Panc1 (cell line): ENCODE measurements at regions not wholly inside any gene's neighbourhood (a gene's known extent, or its start where the extent isn't known, plus 50 kb on each side); places are given as distances from the start of the nearest gene placed in this dataset.

ENCODE experiments used
- ATAC-seq: fragments of 200-7000 bp; cut with Tn5 transposase; 2 replicates; pipeline ENCODE4 v1.9.1; 2020; ENCODE audit warnings: mild to moderate bottlenecking, moderate library complexity
- BruUV-seq: library from RNA; stranded (reverse); fragments of 400-500 nt; replicated peaks from 2 replicates; lab custom pipeline; 2021; lab: Mats Ljungman, UMichigan
- CTCF ChIA-PET: fragments of 300-600 bp; sonication (Branson Sonifier 250); formaldehyde crosslinking; loops from one replicate; lab custom pipeline; 2022; ENCODE audit warnings: antibody characterized with exemption; lab: Charles Lee
- POLR2A ChIA-PET: fragments of 300-600 bp; sonication (Branson Sonifier 250); formaldehyde crosslinking; loops from one replicate; lab custom pipeline; 2022; ENCODE audit warnings: antibody characterized with exemption; lab: Charles Lee
- DNase-seq: peaks from one replicate; pipeline ENCODE4 v3.0.0-alpha.2; 2010; ENCODE audit warnings: low read depth, low spot score
- H3K27ac ChIP-seq: 2 replicates; pipeline ENCODE4 v1.5.1; 2011; ENCODE audit warnings: mild to moderate bottlenecking, low read length, inconsistent platforms
- H3K27me3 ChIP-seq: fragments of 200-500 bp; sonication (Bioruptor generic); 2 replicates; pipeline ENCODE4 v1.6.0; 2014; ENCODE audit warnings: low read length, inconsistent platforms; ENCODE audit not compliant: control insufficient read depth, insufficient read depth
- H3K36me3 ChIP-seq: fragments of 200-500 bp; sonication (Bioruptor generic); 2 replicates; pipeline ENCODE4 v1.5.1; 2014; ENCODE audit warnings: inconsistent platforms, mild to moderate bottlenecking, low read length, moderate library complexity; ENCODE audit not compliant: control insufficient read depth, insufficient read depth
- H3K4me1 ChIP-seq: 2 replicates; pipeline ENCODE4 v1.5.1; 2011; ENCODE audit warnings: inconsistent platforms, mild to moderate bottlenecking, low read length, moderate library complexity; ENCODE audit not compliant: control insufficient read depth, insufficient read depth
- H3K4me3 ChIP-seq, 2 experiments: 2 replicates each; pipeline ENCODE4 v1.5.1; 2011 to 2012; ENCODE audit warnings: low read depth in 2 of 2, low read length in 2 of 2, mild to moderate bottlenecking in 2 of 2, inconsistent platforms in 1 of 2, moderate library complexity in 1 of 2
- H3K9me3 ChIP-seq: fragments of 200-500 bp; sonication (Bioruptor generic); 2 replicates; pipeline ENCODE4 v1.5.1; 2014; ENCODE audit warnings: low read depth, mild to moderate bottlenecking, inconsistent platforms, low read length, moderate library complexity; ENCODE audit not compliant: control insufficient read depth, insufficient read depth
- POLR2AphosphoS5 ChIP-seq: IDR thresholded peaks from 2 replicates; pipeline ENCODE4 v1.6.1; 2012; ENCODE audit warnings: mild to moderate bottlenecking, low read depth, low read length, moderate library complexity
- SIN3A ChIP-seq: IDR thresholded peaks from 2 replicates; pipeline ENCODE4 v1.6.1; 2012; ENCODE audit warnings: low read depth, mild to moderate bottlenecking, low read length, moderate library complexity, borderline replicate concordance; ENCODE audit not compliant: insufficient read depth
- TCF7L2 ChIP-seq: IDR thresholded peaks from 2 replicates; pipeline ENCODE4 v1.6.1; 2011; ENCODE audit warnings: mild to moderate bottlenecking, low read depth, low read length, inconsistent platforms
- in situ Hi-C: cut with HindIII; loops from 2 replicates; pipeline ENCODE4 v1.10.0; 2016; ENCODE audit warnings: low sequenced_read_pairs, low pct_unique_long_range_greater_than_20kb
- intact Hi-C: fragments of 100-400 bp; cut with micrococcal nuclease; formaldehyde crosslinking; loops from one replicate; pipeline ENCODE4 v1.10.0; 2022; ENCODE audit not compliant: unreplicated experiment
- TF ChIP-seq, protein P1 (sequence below), 2 experiments: IDR thresholded peaks; 2 replicates each; pipeline ENCODE4 v1.6.1; 2011 to 2012; ENCODE audit warnings: low read depth in 2 of 2, control low read depth in 1 of 2, low read length in 1 of 2, mild to moderate bottlenecking in 1 of 2, moderate library complexity in 1 of 2; ENCODE audit not compliant: insufficient read depth in 1 of 2
- TF ChIP-seq, protein P2 (sequence below): fragments of 450-650 bp; IDR thresholded peaks from 2 replicates; pipeline ENCODE4 v1.5.1; 2017; ENCODE audit warnings: mild to moderate bottlenecking

DNA sequence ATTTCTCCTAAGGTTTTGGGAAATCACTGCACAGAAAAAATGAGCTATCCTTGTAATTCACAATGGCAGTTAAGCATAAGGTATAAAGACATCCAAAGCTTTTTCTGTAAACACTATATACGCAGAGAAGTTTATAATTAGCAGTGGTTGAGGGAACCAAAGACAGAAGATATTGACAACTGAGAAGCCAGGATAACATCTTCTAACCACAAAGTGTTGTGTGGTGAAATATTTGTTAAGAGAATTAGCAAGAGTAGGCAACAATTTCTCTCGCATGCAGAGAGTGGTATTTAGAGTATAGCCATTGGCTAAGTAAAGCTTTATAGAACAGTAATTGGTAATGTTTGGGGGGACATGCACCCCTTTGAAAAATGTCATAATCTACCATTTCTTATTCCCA lies 123.7 kb upstream of the USP15 start:
- no peak overlapping the region for H3K4me3 ChIP-seq
- no peak for ATAC-seq

DNA sequence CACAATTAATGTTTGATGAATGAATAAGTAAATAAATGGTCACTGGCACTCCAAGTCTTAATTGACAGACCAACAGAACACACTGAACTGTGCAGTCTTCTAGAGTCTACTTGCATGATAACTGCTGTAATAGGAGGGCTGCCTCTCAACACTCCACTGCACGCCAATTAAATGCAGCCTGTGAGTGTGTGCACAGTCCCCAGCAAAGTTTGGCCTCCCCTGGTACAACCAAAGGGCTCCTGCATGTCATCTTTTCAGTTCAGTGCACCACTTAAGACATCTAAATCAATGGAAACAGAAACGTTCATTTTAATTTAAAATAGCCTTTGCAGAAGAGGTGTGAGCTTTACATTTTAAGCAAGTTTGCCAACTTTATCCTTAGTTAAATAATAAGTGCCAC lies 121.7 kb upstream of the USP15 start:
- in situ Hi-C loops = no loop called here
- no peaks in the 10 kb centered on the region for H3K4me1 ChIP-seq
- intact Hi-C loops = no loop called here
- no peaks in the 10 kb centered on the region for H3K9me3 ChIP-seq
- H3K27ac ChIP-seq = no peak overlapping the region
- TF ChIP-seq, protein P1, sequence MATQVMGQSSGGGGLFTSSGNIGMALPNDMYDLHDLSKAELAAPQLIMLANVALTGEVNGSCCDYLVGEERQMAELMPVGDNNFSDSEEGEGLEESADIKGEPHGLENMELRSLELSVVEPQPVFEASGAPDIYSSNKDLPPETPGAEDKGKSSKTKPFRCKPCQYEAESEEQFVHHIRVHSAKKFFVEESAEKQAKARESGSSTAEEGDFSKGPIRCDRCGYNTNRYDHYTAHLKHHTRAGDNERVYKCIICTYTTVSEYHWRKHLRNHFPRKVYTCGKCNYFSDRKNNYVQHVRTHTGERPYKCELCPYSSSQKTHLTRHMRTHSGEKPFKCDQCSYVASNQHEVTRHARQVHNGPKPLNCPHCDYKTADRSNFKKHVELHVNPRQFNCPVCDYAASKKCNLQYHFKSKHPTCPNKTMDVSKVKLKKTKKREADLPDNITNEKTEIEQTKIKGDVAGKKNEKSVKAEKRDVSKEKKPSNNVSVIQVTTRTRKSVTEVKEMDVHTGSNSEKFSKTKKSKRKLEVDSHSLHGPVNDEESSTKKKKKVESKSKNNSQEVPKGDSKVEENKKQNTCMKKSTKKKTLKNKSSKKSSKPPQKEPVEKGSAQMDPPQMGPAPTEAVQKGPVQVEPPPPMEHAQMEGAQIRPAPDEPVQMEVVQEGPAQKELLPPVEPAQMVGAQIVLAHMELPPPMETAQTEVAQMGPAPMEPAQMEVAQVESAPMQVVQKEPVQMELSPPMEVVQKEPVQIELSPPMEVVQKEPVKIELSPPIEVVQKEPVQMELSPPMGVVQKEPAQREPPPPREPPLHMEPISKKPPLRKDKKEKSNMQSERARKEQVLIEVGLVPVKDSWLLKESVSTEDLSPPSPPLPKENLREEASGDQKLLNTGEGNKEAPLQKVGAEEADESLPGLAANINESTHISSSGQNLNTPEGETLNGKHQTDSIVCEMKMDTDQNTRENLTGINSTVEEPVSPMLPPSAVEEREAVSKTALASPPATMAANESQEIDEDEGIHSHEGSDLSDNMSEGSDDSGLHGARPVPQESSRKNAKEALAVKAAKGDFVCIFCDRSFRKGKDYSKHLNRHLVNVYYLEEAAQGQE (IDR thresholded peaks at IDR 0.05; ENCODE audit: insufficient read depth in 1 of 2, low read depth in 2 of 2, low read length in 1 of 2) = no peak
- no peak for TF ChIP-seq TCF7L2
- TF ChIP-seq SIN3A = no peak
- TF ChIP-seq POLR2AphosphoS5 = no peak
- TF ChIP-seq, protein P2, sequence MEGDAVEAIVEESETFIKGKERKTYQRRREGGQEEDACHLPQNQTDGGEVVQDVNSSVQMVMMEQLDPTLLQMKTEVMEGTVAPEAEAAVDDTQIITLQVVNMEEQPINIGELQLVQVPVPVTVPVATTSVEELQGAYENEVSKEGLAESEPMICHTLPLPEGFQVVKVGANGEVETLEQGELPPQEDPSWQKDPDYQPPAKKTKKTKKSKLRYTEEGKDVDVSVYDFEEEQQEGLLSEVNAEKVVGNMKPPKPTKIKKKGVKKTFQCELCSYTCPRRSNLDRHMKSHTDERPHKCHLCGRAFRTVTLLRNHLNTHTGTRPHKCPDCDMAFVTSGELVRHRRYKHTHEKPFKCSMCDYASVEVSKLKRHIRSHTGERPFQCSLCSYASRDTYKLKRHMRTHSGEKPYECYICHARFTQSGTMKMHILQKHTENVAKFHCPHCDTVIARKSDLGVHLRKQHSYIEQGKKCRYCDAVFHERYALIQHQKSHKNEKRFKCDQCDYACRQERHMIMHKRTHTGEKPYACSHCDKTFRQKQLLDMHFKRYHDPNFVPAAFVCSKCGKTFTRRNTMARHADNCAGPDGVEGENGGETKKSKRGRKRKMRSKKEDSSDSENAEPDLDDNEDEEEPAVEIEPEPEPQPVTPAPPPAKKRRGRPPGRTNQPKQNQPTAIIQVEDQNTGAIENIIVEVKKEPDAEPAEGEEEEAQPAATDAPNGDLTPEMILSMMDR = no peak
- H3K4me3 ChIP-seq = no peak overlapping the region
- H3K27me3 ChIP-seq = peaks cover 2% of the 10 kb centered on the region; the same call in 1 of the 2 replicates
- DNase-seq = no peak
- no peak for ATAC-seq
- POLR2A ChIA-PET = no interaction called here
- no TSS peak for BruUV-seq
- no peaks in the 10 kb centered on the region for H3K36me3 ChIP-seq
- CTCF ChIA-PET = no interaction called here

More for the DNA sequence above, 123.7 kb upstream of the USP15 start:
- CTCF ChIA-PET = no interaction called here
- Histone ChIP-seq H3K36me3 (no peaks in the 10 kb centered on the region), H3K27ac (no peak overlapping the region), H3K4me1 (no peaks in the 10 kb centered on the region), H3K9me3 (no peaks in the 10 kb centered on the region; the same call in 1 of the 2 replicates), H3K27me3 (peaks cover 2% of the 10 kb centered on the region)
- BruUV-seq = no TSS peak
- POLR2A ChIA-PET = no interaction called here
- in situ Hi-C loops = no loop called here
- TF ChIP-seq, protein P1 (IDR thresholded peaks at IDR 0.05; ENCODE audit: insufficient read depth in 1 of 2, low read depth in 2 of 2, low read length in 1 of 2) = no peak
- no peak for TF ChIP-seq TCF7L2
- no peak for TF ChIP-seq SIN3A
- no peak for TF ChIP-seq POLR2AphosphoS5
- TF ChIP-seq, protein P2 = no peak
- intact Hi-C loops = no loop called here
- DNase-seq = no peak
